ENCODE measurements at regions not wholly inside any gene's neighbourhood (a gene's known extent, or its start where the extent isn't known, plus 50 kb on each side); places are given as distances from the start of the nearest gene placed in this dataset.

GRCh38 chr11:109654091-109654490 lies 232.1 kb downstream of the C11orf87 start:
- CTCF ChIA-PET = no interaction called here
- no peak for DNase-seq
- intact Hi-C loops (cut with micrococcal nuclease; ENCODE audit: unreplicated experiment) = no loop called here
- TF ChIP-seq CTCF (IDR thresholded peaks at IDR 0.05; ENCODE audit: unreplicated experiment) = no peak
- Mint-ChIP-seq H3K27ac (ENCODE audit: unreplicated experiment) (no peak overlapping the region), H3K9me3 (ENCODE audit: low read depth, unreplicated experiment) (no peaks in the 10 kb centered on the region), H3K4me1 (ENCODE audit: low read depth, unreplicated experiment) (no peaks in the 10 kb centered on the region), H3K4me3 (ENCODE audit: low read depth, unreplicated experiment) (no peak overlapping the region), H3K27me3 (ENCODE audit: unreplicated experiment) (peaks cover 15% of the 10 kb centered on the region), H3K36me3 (ENCODE audit: insufficient read depth, unreplicated experiment) (no peaks in the 10 kb centered on the region)
- no TSS peak for BruUV-seq (replicated peaks)

GRCh38 chr11:109658190-109658589 lies 236.2 kb downstream of the C11orf87 start:
- no peak overlapping the region for H3K4me3 Mint-ChIP-seq (ENCODE audit: low read depth, unreplicated experiment)
- H3K36me3 Mint-ChIP-seq (ENCODE audit: insufficient read depth, unreplicated experiment) = no peaks in the 10 kb centered on the region
- CTCF ChIA-PET = no interaction called here
- intact Hi-C loops (cut with micrococcal nuclease; ENCODE audit: unreplicated experiment) = no loop called here
- no peak for TF ChIP-seq CTCF (IDR thresholded peaks at IDR 0.05; ENCODE audit: unreplicated experiment)
- H3K9me3 Mint-ChIP-seq (ENCODE audit: low read depth, unreplicated experiment) = no peaks in the 10 kb centered on the region
- no peaks in the 10 kb centered on the region for H3K4me1 Mint-ChIP-seq (ENCODE audit: low read depth, unreplicated experiment)
- BruUV-seq (replicated peaks) = no TSS peak
- DNase-seq = no peak
- peaks cover 37% of the 10 kb centered on the region for H3K27me3 Mint-ChIP-seq (ENCODE audit: unreplicated experiment)
- no peak overlapping the region for H3K27ac Mint-ChIP-seq (ENCODE audit: unreplicated experiment)

- no peak for TF ChIP-seq CTCF (IDR thresholded peaks at IDR 0.05; ENCODE audit: unreplicated experiment)
- peaks cover 5% of the 10 kb centered on the region for H3K9me3 Mint-ChIP-seq (ENCODE audit: low read depth, unreplicated experiment)
- intact Hi-C loops (cut with micrococcal nuclease; ENCODE audit: unreplicated experiment) = no loop called here
- peaks cover 26% of the 10 kb centered on the region for H3K27me3 Mint-ChIP-seq (ENCODE audit: unreplicated experiment)
- DNase-seq = no peak
- no peak overlapping the region for H3K27ac Mint-ChIP-seq (ENCODE audit: unreplicated experiment)
- no peaks in the 10 kb centered on the region for H3K4me1 Mint-ChIP-seq (ENCODE audit: low read depth, unreplicated experiment)
- CTCF ChIA-PET = no interaction called here
- H3K4me3 Mint-ChIP-seq (ENCODE audit: low read depth, unreplicated experiment) = no peak overlapping the region
- no peaks in the 10 kb centered on the region for H3K36me3 Mint-ChIP-seq (ENCODE audit: insufficient read depth, unreplicated experiment)
- no TSS peak for BruUV-seq (replicated peaks)
These were observed 245.7 kb downstream of the C11orf87 start for GRCh38 chr11:109667719-109668118.

GRCh38 chr11:109668973-109669634 lies 247.1 kb downstream of the C11orf87 start:
- no TSS peak for BruUV-seq (replicated peaks)
- no peak overlapping the region for H3K4me3 Mint-ChIP-seq (ENCODE audit: low read depth, unreplicated experiment)
- H3K9me3 Mint-ChIP-seq (ENCODE audit: low read depth, unreplicated experiment) = peaks cover 5% of the 10 kb centered on the region
- no peaks in the 10 kb centered on the region for H3K36me3 Mint-ChIP-seq (ENCODE audit: insufficient read depth, unreplicated experiment)
- TF ChIP-seq CTCF (IDR thresholded peaks at IDR 0.05; ENCODE audit: unreplicated experiment) = no peak
- intact Hi-C loops (cut with micrococcal nuclease; ENCODE audit: unreplicated experiment) = no loop called here
- no peaks in the 10 kb centered on the region for H3K4me1 Mint-ChIP-seq (ENCODE audit: low read depth, unreplicated experiment)
- H3K27ac Mint-ChIP-seq (ENCODE audit: unreplicated experiment) = no peak overlapping the region
- no peak for DNase-seq
- H3K27me3 Mint-ChIP-seq (ENCODE audit: unreplicated experiment) = peaks cover 15% of the 10 kb centered on the region
- CTCF ChIA-PET = no interaction called here

All from Calu3 (cell line).